Kidney (tissue), 13 donors: ENCODE measurements at regions not wholly inside any gene's neighbourhood (a gene's known extent, or its start where the extent isn't known, plus 50 kb on each side); places are given as distances from the start of the nearest gene placed in this dataset.

Source experiments
- DNase-seq, 5 donors: peaks; one replicate each; pipeline ENCODE4 v3.0.0-alpha.2; 2013 to 2020
- FAIRE-seq: peaks from 2 replicates; lab custom pipeline; 2012; peaks lifted over from hg19 to GRCh38; lab: Jason Lieb, UNC
- H3K27ac ChIP-seq, 2 donors: one replicate each; pipeline ENCODE4 v1.7.0; 2013; ENCODE audit warnings: low read depth in 2 of 2, low read length in 2 of 2, inconsistent platforms in 1 of 2
- H3K27me3 ChIP-seq: one replicate; pipeline ENCODE4 v1.7.1; 2013; ENCODE audit warnings: low read length, inconsistent platforms; ENCODE audit not compliant: control insufficient read depth, insufficient read depth
- H3K36me3 ChIP-seq, 3 donors: one replicate each; pipeline versions ENCODE4 v1.7.0 to v1.7.1; 2013; ENCODE audit warnings: low read length in 3 of 3, control low read depth in 1 of 3, inconsistent platforms in 1 of 3; ENCODE audit not compliant: insufficient read depth in 3 of 3, control insufficient read depth in 2 of 3
- H3K4me1 ChIP-seq, 3 donors: one replicate each; pipeline versions ENCODE4 v1.7.0 to v1.7.1; 2013; ENCODE audit warnings: low read length in 3 of 3, inconsistent platforms in 1 of 3, low read depth in 1 of 3; ENCODE audit not compliant: control insufficient read depth in 2 of 3, insufficient read depth in 2 of 3
- H3K4me3 ChIP-seq, 3 donors: one replicate each; pipeline versions ENCODE4 v1.7.0 to v1.8.1; 2013; ENCODE audit warnings: low read length in 3 of 3, control low read depth in 1 of 3, inconsistent platforms in 1 of 3
- H3K9ac ChIP-seq, 3 donors: one replicate each; pipeline versions ENCODE4 v1.7.0 to v1.7.1; 2013; ENCODE audit warnings: low read length in 3 of 3, control low read depth in 1 of 3, inconsistent platforms in 1 of 3
- H3K9me3 ChIP-seq, 3 donors: one replicate each; pipeline versions ENCODE4 v1.7.0 to v1.7.1; 2013; ENCODE audit warnings: low read length in 3 of 3, control low read depth in 1 of 3, inconsistent platforms in 1 of 3; ENCODE audit not compliant: control insufficient read depth in 2 of 3, insufficient read depth in 1 of 3
- intact Hi-C: fragments of 100-400 bp; cut with DNase I; formaldehyde crosslinking; loops from one replicate; pipeline ENCODE4 v1.11.1; 2022
- TF ChIP-seq, protein P1 (sequence below): IDR thresholded peaks from 3 replicates; pipeline ENCODE4 v1.5.1; 2012; ENCODE audit warnings: mild to moderate bottlenecking, moderate library complexity, borderline replicate concordance; ENCODE audit not compliant: insufficient read depth; ENCODE audit errors: extremely low read depth
- donor health status: control.
- donor health status: control.
- donor health status: control.
- donor health status: control.
- donor health status: control.
- donor health status: DM: yes; HTN: yes; CAD: no.
- donor health status: Normal renal cell carcinoma (clear cell type).

DNA sequence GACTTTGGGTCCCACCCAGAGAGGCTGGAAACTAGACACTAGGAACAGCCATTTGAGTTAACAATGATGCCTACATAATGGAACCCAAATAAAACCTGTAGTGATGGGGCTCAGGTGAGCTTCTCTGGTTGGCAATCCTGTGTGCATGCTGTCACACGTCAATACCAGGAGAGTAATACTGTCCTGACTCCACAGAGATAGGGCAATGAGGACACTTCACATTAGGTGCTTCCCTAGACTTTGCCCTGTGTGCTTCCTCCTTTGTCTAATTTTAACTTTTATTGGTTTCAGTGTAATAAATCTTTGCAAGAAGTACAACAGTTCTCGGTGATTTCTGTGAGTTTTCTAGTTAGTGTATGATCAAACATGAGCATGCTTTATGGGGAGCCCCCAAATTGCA is 281.8 kb upstream of the ARRDC4 start:
- Histone ChIP-seq H3K27ac (no peak overlapping the region), H3K4me1 (no peaks in the 10 kb centered on the region), H3K4me3 (no peak overlapping the region), H3K27me3 (no peaks in the 10 kb centered on the region), H3K9ac (no peak overlapping the region), H3K9me3 (no peaks in the 10 kb centered on the region), H3K36me3 (no peaks in the 10 kb centered on the region)
- intact Hi-C loops: no loop called here
- TF ChIP-seq, protein P1, sequence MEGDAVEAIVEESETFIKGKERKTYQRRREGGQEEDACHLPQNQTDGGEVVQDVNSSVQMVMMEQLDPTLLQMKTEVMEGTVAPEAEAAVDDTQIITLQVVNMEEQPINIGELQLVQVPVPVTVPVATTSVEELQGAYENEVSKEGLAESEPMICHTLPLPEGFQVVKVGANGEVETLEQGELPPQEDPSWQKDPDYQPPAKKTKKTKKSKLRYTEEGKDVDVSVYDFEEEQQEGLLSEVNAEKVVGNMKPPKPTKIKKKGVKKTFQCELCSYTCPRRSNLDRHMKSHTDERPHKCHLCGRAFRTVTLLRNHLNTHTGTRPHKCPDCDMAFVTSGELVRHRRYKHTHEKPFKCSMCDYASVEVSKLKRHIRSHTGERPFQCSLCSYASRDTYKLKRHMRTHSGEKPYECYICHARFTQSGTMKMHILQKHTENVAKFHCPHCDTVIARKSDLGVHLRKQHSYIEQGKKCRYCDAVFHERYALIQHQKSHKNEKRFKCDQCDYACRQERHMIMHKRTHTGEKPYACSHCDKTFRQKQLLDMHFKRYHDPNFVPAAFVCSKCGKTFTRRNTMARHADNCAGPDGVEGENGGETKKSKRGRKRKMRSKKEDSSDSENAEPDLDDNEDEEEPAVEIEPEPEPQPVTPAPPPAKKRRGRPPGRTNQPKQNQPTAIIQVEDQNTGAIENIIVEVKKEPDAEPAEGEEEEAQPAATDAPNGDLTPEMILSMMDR: no peak
- FAIRE-seq (no peak), DNase-seq (no peak)

DNA sequence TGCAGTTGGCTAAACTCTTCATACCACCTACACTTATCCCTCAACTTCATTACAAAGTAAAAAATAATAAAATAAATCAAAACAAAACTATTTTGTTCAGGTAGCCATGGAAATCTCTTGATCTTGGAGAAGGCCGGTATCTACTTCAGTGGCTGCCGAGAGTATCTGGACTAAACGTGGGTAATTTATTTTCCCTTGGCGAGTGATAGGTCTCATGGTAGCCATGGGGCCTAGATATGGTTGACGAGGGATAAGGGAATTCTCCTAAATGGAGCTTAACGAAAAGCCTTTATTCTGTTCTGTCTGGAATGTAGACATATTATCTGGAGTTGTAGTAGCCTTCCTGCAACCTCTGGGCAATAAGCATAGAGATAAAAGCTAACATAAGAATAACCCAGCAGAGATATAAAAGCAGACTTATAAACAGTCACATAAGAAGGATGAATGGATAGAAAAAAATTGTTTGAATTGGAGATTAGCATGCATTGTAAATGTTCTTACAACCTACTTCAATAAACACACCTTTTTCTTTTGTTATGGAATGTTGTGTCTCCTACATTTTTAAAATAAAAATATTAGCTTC is 281.3 kb upstream of the ARRDC4 start:
- H3K4me3 ChIP-seq: no peak overlapping the region
- no peak for FAIRE-seq
- H3K36me3 ChIP-seq: no peaks in the 10 kb centered on the region

DNA sequence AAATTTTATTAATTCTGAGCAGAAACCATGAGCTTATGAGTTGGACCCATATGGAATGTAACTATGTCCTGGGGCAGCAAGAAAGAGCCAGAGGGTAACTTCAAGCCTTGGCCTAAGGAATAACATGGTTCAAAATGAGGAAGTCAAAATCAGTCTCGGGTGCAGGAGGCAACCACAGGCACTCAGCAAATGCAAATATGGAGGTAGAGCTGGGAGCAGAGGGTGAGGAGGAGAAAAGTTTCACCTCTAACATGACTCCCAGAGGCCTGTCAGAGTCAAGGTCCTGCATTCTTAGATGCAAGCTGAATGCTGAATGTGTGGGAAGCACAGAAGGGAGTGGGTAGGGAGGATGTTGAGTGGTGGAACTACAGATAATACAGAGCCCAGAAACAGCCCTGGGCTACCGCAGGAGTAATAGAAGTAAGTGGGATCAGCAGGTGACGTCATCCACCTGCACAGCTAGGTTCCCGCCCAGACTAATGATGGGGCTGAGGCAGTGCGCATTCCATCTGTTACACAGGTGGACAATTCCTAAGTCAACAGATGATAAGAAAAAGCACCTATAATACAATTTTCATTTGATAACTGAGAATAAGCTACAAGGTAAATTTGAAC is 279.8 kb upstream of the ARRDC4 start:
- Histone ChIP-seq H3K27me3 (no peaks in the 10 kb centered on the region), H3K4me1 (no peaks in the 10 kb centered on the region), H3K27ac (no peak overlapping the region), H3K36me3 (no peaks in the 10 kb centered on the region), H3K4me3 (no peak overlapping the region), H3K9ac (no peak overlapping the region), H3K9me3 (no peaks in the 10 kb centered on the region)
- intact Hi-C loops: no loop called here
- TF ChIP-seq, protein P1: no peak
- DNase-seq (no peak), FAIRE-seq (no peak)

More for the DNA sequence above, 281.3 kb upstream of the ARRDC4 start:
- TF ChIP-seq, protein P1: no peak
- Histone ChIP-seq H3K9ac (no peak overlapping the region), H3K27ac (no peak overlapping the region), H3K4me1 (no peaks in the 10 kb centered on the region), H3K9me3 (no peaks in the 10 kb centered on the region), H3K27me3 (no peaks in the 10 kb centered on the region)
- no peak for DNase-seq
- intact Hi-C loops: no loop called here
